IPS-18a (cell line): ENCODE measurements at regions not wholly inside any gene's neighbourhood (a gene's known extent, or its start where the extent isn't known, plus 50 kb on each side); places are given as distances from the start of the nearest gene placed in this dataset.

Experiments
- H3K27ac ChIP-seq: one replicate; pipeline ENCODE4 v1.5.1; 2013; ENCODE audit warnings: low read length
- H3K27me3 ChIP-seq: one replicate; pipeline ENCODE4 v1.6.1; 2013; ENCODE audit warnings: mild to moderate bottlenecking, low read length; ENCODE audit not compliant: control insufficient read depth, insufficient read depth
- H3K36me3 ChIP-seq: one replicate; pipeline ENCODE4 v1.6.1; 2013; ENCODE audit warnings: low read depth, low read length; ENCODE audit not compliant: control insufficient read depth
- H3K4me1 ChIP-seq: one replicate; pipeline ENCODE4 v1.6.1; 2013; ENCODE audit warnings: low read depth, low read length; ENCODE audit not compliant: control insufficient read depth
- H3K4me3 ChIP-seq: one replicate; pipeline ENCODE4 v1.5.1; 2013; ENCODE audit warnings: low read length
- H3K9ac ChIP-seq: one replicate; pipeline ENCODE4 v1.6.1; 2013; ENCODE audit warnings: mild to moderate bottlenecking, low read length, moderate library complexity
- H3K9me3 ChIP-seq: one replicate; pipeline ENCODE4 v1.6.1; 2013; ENCODE audit warnings: low read depth, low read length; ENCODE audit not compliant: control insufficient read depth

- Histone ChIP-seq H3K36me3 (no peaks in the 10 kb centered on the region), H3K9me3 (peaks cover 14% of the 10 kb centered on the region), H3K4me3 (no peak overlapping the region), H3K27ac (no peak overlapping the region), H3K9ac (peak overlapping the region; percentile 4), H3K4me1 (peaks cover 11% of the 10 kb centered on the region), H3K27me3 (no peaks in the 10 kb centered on the region)
Observed at GRCh38 chr4:155114790-155115189, 93.6 kb upstream of the NPY2R start.

GRCh38 chr4:155119006-155119405, 89.4 kb upstream of the NPY2R start:
- Histone ChIP-seq H3K27ac (no peak overlapping the region), H3K27me3 (no peaks in the 10 kb centered on the region), H3K4me1 (peaks cover 24% of the 10 kb centered on the region), H3K36me3 (no peaks in the 10 kb centered on the region), H3K9me3 (peaks cover 16% of the 10 kb centered on the region), H3K9ac (no peak overlapping the region), H3K4me3 (no peak overlapping the region)

- H3K36me3 ChIP-seq = no peaks in the 10 kb centered on the region
- no peak overlapping the region for H3K9ac ChIP-seq
- H3K4me3 ChIP-seq = no peak overlapping the region
- no peak overlapping the region for H3K27ac ChIP-seq
- H3K27me3 ChIP-seq = no peaks in the 10 kb centered on the region
- H3K9me3 ChIP-seq = peaks cover 16% of the 10 kb centered on the region
- H3K4me1 ChIP-seq = peaks cover 13% of the 10 kb centered on the region
Observed at GRCh38 chr4:155120536-155120935, 87.9 kb upstream of the NPY2R start.

GRCh38 chr4:155122382-155122781, 86.1 kb upstream of the NPY2R start:
- Histone ChIP-seq H3K27me3 (no peaks in the 10 kb centered on the region), H3K9me3 (peaks cover 16% of the 10 kb centered on the region), H3K4me1 (peaks cover 13% of the 10 kb centered on the region), H3K4me3 (peak overlapping the region; percentile 11), H3K27ac (no peak overlapping the region), H3K9ac (no peak overlapping the region), H3K36me3 (no peaks in the 10 kb centered on the region)

- Histone ChIP-seq H3K27me3 (no peaks in the 10 kb centered on the region), H3K36me3 (no peaks in the 10 kb centered on the region), H3K9me3 (no peaks in the 10 kb centered on the region), H3K4me3 (no peak overlapping the region), H3K4me1 (no peaks in the 10 kb centered on the region), H3K9ac (no peak overlapping the region), H3K27ac (no peak overlapping the region)
Observed at GRCh38 chr4:155134136-155134535, 74.3 kb upstream of the NPY2R start.

GRCh38 chr4:155140889-155141288, 67.5 kb upstream of the NPY2R start:
- Histone ChIP-seq H3K4me1 (no peaks in the 10 kb centered on the region), H3K4me3 (no peak overlapping the region), H3K27me3 (no peaks in the 10 kb centered on the region), H3K27ac (no peak overlapping the region), H3K9ac (no peak overlapping the region), H3K36me3 (no peaks in the 10 kb centered on the region), H3K9me3 (no peaks in the 10 kb centered on the region)

GRCh38 chr4:155143512-155143911, 64.9 kb upstream of the NPY2R start:
- H3K36me3 ChIP-seq = no peaks in the 10 kb centered on the region
- H3K27ac ChIP-seq = no peak overlapping the region
- H3K9ac ChIP-seq = no peak overlapping the region
- no peak overlapping the region for H3K4me3 ChIP-seq
- no peaks in the 10 kb centered on the region for H3K9me3 ChIP-seq
- H3K27me3 ChIP-seq = no peaks in the 10 kb centered on the region
- H3K4me1 ChIP-seq = no peaks in the 10 kb centered on the region
